Heart left ventricle (tissue), 13 donors: ENCODE measurements at regions not wholly inside any gene's neighbourhood (a gene's known extent, or its start where the extent isn't known, plus 50 kb on each side); places are given as distances from the start of the nearest gene placed in this dataset.

ENCODE experiments used
- POLR2A ChIP-seq, 2 donors: fragments of 450-650 bp; IDR thresholded peaks; one replicate each; pipeline ENCODE4 v1.6.1; 2017; ENCODE audit warnings: antibody characterized with exemption in 2 of 2, mild to moderate bottlenecking in 2 of 2, moderate library complexity in 2 of 2
- TF ChIP-seq, protein P1 (sequence below), 12 donors: fragments of 200-600 bp; sonication (generic) in 4 of 12; IDR thresholded peaks; one replicate each; pipeline versions ENCODE4 v1.5.0 to v1.8.0; 2018 to 2022; ENCODE audit warnings: antibody characterized with exemption in 12 of 12, mild to moderate bottlenecking in 5 of 12
- donor health status: ischemic (EF 13 %, LVEDD 7.1; RV severe dilation, severe dysfunction).
- donor health status: DM: no; HTN: yes; CAD: no.
- donor health status: DM: no; HTN: no; CAD: no.
- donor health status: ischemic (EF 25% LVEDD 6.9; RV normal size, moderate dysfunction).
- donor health status: ischemic (EF 25% LVEDD 5.7; RV mildly dilated, moderate dysfunction).
- donor health status: ischemic (EF 35%, LVEDD 5.7; RV mildly dilated, moderate dysfunction).
- donor health status: nonischemic (EF 11% LVEDD 7.7; RV severe dilation, severe dysfunction).
- donor health status: DM: yes; HTN: yes; CAD: no.
- donor health status: PGD.
- donor health status: ischemic (EF 29% LVEDD 5.4; RV normal size, mild dysfunction).
- donor health status: nonischemic (EF 23%, LVEDD 6.1; RV moderate dilation, normal function).

DNA sequence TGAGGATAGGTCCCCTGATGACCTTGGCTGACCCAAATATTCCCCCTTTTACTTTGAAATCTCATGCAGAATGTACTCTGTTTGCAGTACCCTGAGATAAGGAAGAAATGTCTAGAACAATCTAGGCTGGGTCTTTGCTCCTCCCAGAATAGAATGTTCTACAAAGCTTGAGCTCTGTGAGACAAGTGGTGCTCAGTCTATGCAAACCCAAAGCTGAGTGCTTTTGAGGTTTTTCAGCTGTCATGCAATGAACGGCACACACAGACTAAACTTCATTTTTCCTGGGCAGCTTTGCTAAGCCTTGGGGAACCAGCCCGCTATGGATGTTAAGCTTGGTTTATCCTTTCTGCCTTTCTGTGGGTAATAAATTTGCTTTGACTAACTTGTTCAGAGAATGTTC, 513.6 kb downstream of the FAT4 start:
- no peak for TF ChIP-seq POLR2A (IDR thresholded peaks at IDR 0.05)
- TF ChIP-seq, protein P1, sequence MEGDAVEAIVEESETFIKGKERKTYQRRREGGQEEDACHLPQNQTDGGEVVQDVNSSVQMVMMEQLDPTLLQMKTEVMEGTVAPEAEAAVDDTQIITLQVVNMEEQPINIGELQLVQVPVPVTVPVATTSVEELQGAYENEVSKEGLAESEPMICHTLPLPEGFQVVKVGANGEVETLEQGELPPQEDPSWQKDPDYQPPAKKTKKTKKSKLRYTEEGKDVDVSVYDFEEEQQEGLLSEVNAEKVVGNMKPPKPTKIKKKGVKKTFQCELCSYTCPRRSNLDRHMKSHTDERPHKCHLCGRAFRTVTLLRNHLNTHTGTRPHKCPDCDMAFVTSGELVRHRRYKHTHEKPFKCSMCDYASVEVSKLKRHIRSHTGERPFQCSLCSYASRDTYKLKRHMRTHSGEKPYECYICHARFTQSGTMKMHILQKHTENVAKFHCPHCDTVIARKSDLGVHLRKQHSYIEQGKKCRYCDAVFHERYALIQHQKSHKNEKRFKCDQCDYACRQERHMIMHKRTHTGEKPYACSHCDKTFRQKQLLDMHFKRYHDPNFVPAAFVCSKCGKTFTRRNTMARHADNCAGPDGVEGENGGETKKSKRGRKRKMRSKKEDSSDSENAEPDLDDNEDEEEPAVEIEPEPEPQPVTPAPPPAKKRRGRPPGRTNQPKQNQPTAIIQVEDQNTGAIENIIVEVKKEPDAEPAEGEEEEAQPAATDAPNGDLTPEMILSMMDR (IDR thresholded peaks at IDR 0.05) = no peak
